ENCODE measurements at regions not wholly inside any gene's neighbourhood (a gene's known extent, or its start where the extent isn't known, plus 50 kb on each side); places are given as distances from the start of the nearest gene placed in this dataset.

GRCh38 chr14:58697930-58698642, 60.3 kb downstream of the DACT1 start:
- in situ Hi-C loops (cut with MboI; ENCODE audit: low sequenced_read_pairs), result no loop called here

GRCh38 chr14:58699681-58700205, 62.0 kb downstream of the DACT1 start:
- in situ Hi-C loops (cut with MboI; ENCODE audit: low sequenced_read_pairs), result no loop called here

- in situ Hi-C loops (cut with MboI; ENCODE audit: low sequenced_read_pairs), result no loop called here
These were observed 63.4 kb downstream of the DACT1 start for GRCh38 chr14:58701156-58701555.

GRCh38 chr14:58701604-58702003, 63.8 kb downstream of the DACT1 start:
- in situ Hi-C loops (cut with MboI; ENCODE audit: low sequenced_read_pairs), result no loop called here

- in situ Hi-C loops (cut with MboI; ENCODE audit: low sequenced_read_pairs), result no loop called here
These were observed 64.8 kb downstream of the DACT1 start for GRCh38 chr14:58702441-58703160.

- in situ Hi-C loops (cut with MboI; ENCODE audit: low sequenced_read_pairs), result no loop called here
These were observed 65.4 kb downstream of the DACT1 start for GRCh38 chr14:58703161-58703506.

- in situ Hi-C loops (cut with MboI; ENCODE audit: low sequenced_read_pairs), result no loop called here
These were observed 67.3 kb downstream of the DACT1 start for GRCh38 chr14:58705066-58705465.

GRCh38 chr14:58707949-58708348, 70.2 kb downstream of the DACT1 start:
- in situ Hi-C loops (cut with MboI; ENCODE audit: low sequenced_read_pairs), result no loop called here

- in situ Hi-C loops (cut with MboI; ENCODE audit: low sequenced_read_pairs), result no loop called here
These were observed 72.2 kb downstream of the DACT1 start for GRCh38 chr14:58709949-58710348.

GRCh38 chr14:58711382-58711781, 73.6 kb downstream of the DACT1 start:
- in situ Hi-C loops (cut with MboI; ENCODE audit: low sequenced_read_pairs), result no loop called here

- in situ Hi-C loops (cut with MboI; ENCODE audit: low sequenced_read_pairs), result no loop called here
These were observed 74.6 kb downstream of the DACT1 start for GRCh38 chr14:58712357-58712756.

GRCh38 chr14:58713677-58714076, 75.9 kb downstream of the DACT1 start:
- in situ Hi-C loops (cut with MboI; ENCODE audit: low sequenced_read_pairs), result no loop called here

- in situ Hi-C loops (cut with MboI; ENCODE audit: low sequenced_read_pairs), result no loop called here
These were observed 78.9 kb downstream of the DACT1 start for GRCh38 chr14:58716706-58717105.

- in situ Hi-C loops (cut with MboI; ENCODE audit: low sequenced_read_pairs), result no loop called here
These were observed 79.4 kb downstream of the DACT1 start for GRCh38 chr14:58717211-58717610.

GRCh38 chr14:58717813-58718212, 80.1 kb downstream of the DACT1 start:
- in situ Hi-C loops (cut with MboI; ENCODE audit: low sequenced_read_pairs), result no loop called here

GRCh38 chr14:58718226-58719205, 80.8 kb downstream of the DACT1 start:
- in situ Hi-C loops (cut with MboI; ENCODE audit: low sequenced_read_pairs), result no loop called here

GRCh38 chr14:58721723-58722122, 84.0 kb downstream of the DACT1 start:
- in situ Hi-C loops (cut with MboI; ENCODE audit: low sequenced_read_pairs), result no loop called here

GRCh38 chr14:58722441-58722840, 84.7 kb downstream of the DACT1 start:
- in situ Hi-C loops (cut with MboI; ENCODE audit: low sequenced_read_pairs), result no loop called here

- in situ Hi-C loops (cut with MboI; ENCODE audit: low sequenced_read_pairs), result no loop called here
These were observed 86.4 kb downstream of the DACT1 start for GRCh38 chr14:58724206-58724605.

GRCh38 chr14:58724702-58725101, 86.9 kb downstream of the DACT1 start:
- in situ Hi-C loops (cut with MboI; ENCODE audit: low sequenced_read_pairs), result no loop called here

GRCh38 chr14:58725226-58725625, 87.5 kb downstream of the DACT1 start:
- in situ Hi-C loops (cut with MboI; ENCODE audit: low sequenced_read_pairs), result no loop called here
